22Rv1 (cell line): ENCODE measurements at regions not wholly inside any gene's neighbourhood (a gene's known extent, or its start where the extent isn't known, plus 50 kb on each side); places are given as distances from the start of the nearest gene placed in this dataset.

Source experiments
- CTCF ChIP-seq: fragments of 450-650 bp; IDR thresholded peaks from 2 replicates; pipeline ENCODE4 v1.5.1; 2017; ENCODE audit warnings: mild to moderate bottlenecking
- ZFX ChIP-seq: fragments of 450-650 bp; IDR thresholded peaks from 2 replicates; pipeline ENCODE4 v1.6.1; 2017; ENCODE audit warnings: antibody characterized with exemption, borderline replicate concordance

- TF ChIP-seq CTCF: no peak
- TF ChIP-seq ZFX: no peak
These were observed 189.9 kb upstream of the NDUFV2 start for GRCh38 chr18:8912348-8913326.
